A673 (cell line): ENCODE measurements at regions not wholly inside any gene's neighbourhood (a gene's known extent, or its start where the extent isn't known, plus 50 kb on each side); places are given as distances from the start of the nearest gene placed in this dataset.

Experiments used
- EZH2 ChIP-seq: fragments of 200-600 bp; sonication (generic); IDR thresholded peaks from 2 replicates; pipeline ENCODE4 v1.6.1; 2017; ENCODE audit warnings: borderline replicate concordance, low read depth, mild to moderate bottlenecking, mixed read lengths, antibody characterized with exemption, low read length; ENCODE audit not compliant: poor library complexity, severe bottlenecking
- TF ChIP-seq, protein P1 (sequence below): fragments of 300-800, 200-600 bp; sonication (generic); conservative IDR thresholded peaks from 2 replicates; pipeline ENCODE4 v1.5.1; 2017; ENCODE audit warnings: low read depth, mild to moderate bottlenecking, antibody characterized with exemption, low read length, moderate library complexity, mixed read lengths

DNA sequence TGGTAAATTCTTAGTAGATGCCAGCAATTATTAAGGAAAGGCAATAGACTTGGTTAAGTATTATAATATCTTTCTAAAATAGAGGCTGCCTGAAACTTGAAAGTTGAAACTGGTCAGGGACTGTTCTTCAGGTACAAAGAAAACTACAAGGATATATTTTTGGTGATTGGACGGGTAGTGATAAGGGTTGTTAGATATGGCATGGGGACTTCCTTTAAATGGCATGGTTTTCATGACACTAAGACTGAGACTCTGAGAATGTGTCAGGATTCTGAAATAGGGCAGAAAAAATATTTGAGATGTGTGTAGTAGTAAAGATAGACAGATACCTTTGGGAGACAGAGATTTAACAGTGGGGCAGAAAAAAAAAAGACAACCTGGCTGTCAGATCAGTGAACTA lies 108.4 kb upstream of the SLC5A12 start:
- no peak for TF ChIP-seq EZH2
- TF ChIP-seq, protein P1, sequence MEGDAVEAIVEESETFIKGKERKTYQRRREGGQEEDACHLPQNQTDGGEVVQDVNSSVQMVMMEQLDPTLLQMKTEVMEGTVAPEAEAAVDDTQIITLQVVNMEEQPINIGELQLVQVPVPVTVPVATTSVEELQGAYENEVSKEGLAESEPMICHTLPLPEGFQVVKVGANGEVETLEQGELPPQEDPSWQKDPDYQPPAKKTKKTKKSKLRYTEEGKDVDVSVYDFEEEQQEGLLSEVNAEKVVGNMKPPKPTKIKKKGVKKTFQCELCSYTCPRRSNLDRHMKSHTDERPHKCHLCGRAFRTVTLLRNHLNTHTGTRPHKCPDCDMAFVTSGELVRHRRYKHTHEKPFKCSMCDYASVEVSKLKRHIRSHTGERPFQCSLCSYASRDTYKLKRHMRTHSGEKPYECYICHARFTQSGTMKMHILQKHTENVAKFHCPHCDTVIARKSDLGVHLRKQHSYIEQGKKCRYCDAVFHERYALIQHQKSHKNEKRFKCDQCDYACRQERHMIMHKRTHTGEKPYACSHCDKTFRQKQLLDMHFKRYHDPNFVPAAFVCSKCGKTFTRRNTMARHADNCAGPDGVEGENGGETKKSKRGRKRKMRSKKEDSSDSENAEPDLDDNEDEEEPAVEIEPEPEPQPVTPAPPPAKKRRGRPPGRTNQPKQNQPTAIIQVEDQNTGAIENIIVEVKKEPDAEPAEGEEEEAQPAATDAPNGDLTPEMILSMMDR = no peak
